IPS-18c (cell line): ENCODE measurements at regions not wholly inside any gene's neighbourhood (a gene's known extent, or its start where the extent isn't known, plus 50 kb on each side); places are given as distances from the start of the nearest gene placed in this dataset.

Experiments
- H3K4me3 ChIP-seq: 2 replicates; pipeline ENCODE4 v1.7.0; 2013; ENCODE audit warnings: low read depth, mild to moderate bottlenecking, low read length, moderate library complexity; ENCODE audit not compliant: insufficient read depth
- H3K9me3 ChIP-seq: one replicate; pipeline ENCODE4 v1.6.1; 2013; ENCODE audit warnings: mild to moderate bottlenecking, low read length, moderate library complexity; ENCODE audit not compliant: control insufficient read depth, insufficient read depth

GRCh38 chr18:25764777-25765176, 325.6 kb downstream of the SS18 start:
- H3K9me3 ChIP-seq, result peaks cover 3% of the 10 kb centered on the region

GRCh38 chr18:25759111-25759510, 331.3 kb downstream of the SS18 start:
- H3K4me3 ChIP-seq, result no peak overlapping the region
- no peaks in the 10 kb centered on the region for H3K9me3 ChIP-seq

More at GRCh38 chr18:25764777-25765176, 325.6 kb downstream of the SS18 start:
- H3K4me3 ChIP-seq, result no peak overlapping the region

- Histone ChIP-seq H3K9me3 (no peaks in the 10 kb centered on the region), H3K4me3 (no peak overlapping the region)
Observed at GRCh38 chr18:25743646-25744151, 346.7 kb downstream of the SS18 start.

- Histone ChIP-seq H3K4me3 (no peak overlapping the region), H3K9me3 (no peaks in the 10 kb centered on the region)
Observed at GRCh38 chr18:25739376-25739775, 351.0 kb downstream of the SS18 start.

- Histone ChIP-seq H3K9me3 (no peaks in the 10 kb centered on the region), H3K4me3 (no peak overlapping the region)
Observed at GRCh38 chr18:25737710-25738311, 352.6 kb downstream of the SS18 start.

- Histone ChIP-seq H3K9me3 (no peaks in the 10 kb centered on the region), H3K4me3 (no peak overlapping the region)
Observed at GRCh38 chr18:25736516-25736915, 353.9 kb downstream of the SS18 start.

GRCh38 chr18:25735459-25735858, 355.0 kb downstream of the SS18 start:
- Histone ChIP-seq H3K4me3 (no peak overlapping the region), H3K9me3 (no peaks in the 10 kb centered on the region)

- Histone ChIP-seq H3K4me3 (no peak overlapping the region), H3K9me3 (no peaks in the 10 kb centered on the region)
Observed at GRCh38 chr18:25734336-25734735, 356.1 kb downstream of the SS18 start.

- H3K4me3 ChIP-seq, result no peak overlapping the region
- H3K9me3 ChIP-seq, result no peaks in the 10 kb centered on the region
Observed at GRCh38 chr18:25732862-25733261, 357.6 kb downstream of the SS18 start.

GRCh38 chr18:25729072-25729471, 361.3 kb downstream of the SS18 start:
- H3K9me3 ChIP-seq, result no peaks in the 10 kb centered on the region
- no peak overlapping the region for H3K4me3 ChIP-seq

- peaks cover 2% of the 10 kb centered on the region for H3K9me3 ChIP-seq
Observed at GRCh38 chr18:25727281-25727985, 363.0 kb downstream of the SS18 start.

GRCh38 chr18:25726298-25726697, 364.1 kb downstream of the SS18 start:
- peaks cover 2% of the 10 kb centered on the region for H3K9me3 ChIP-seq

More at GRCh38 chr18:25727281-25727985, 363.0 kb downstream of the SS18 start:
- H3K4me3 ChIP-seq, result no peak overlapping the region

GRCh38 chr18:25725501-25725900, 364.9 kb downstream of the SS18 start:
- H3K9me3 ChIP-seq, result peaks cover 2% of the 10 kb centered on the region
- no peak overlapping the region for H3K4me3 ChIP-seq

More at GRCh38 chr18:25726298-25726697, 364.1 kb downstream of the SS18 start:
- no peak overlapping the region for H3K4me3 ChIP-seq

- no peak overlapping the region for H3K4me3 ChIP-seq
- peaks cover 2% of the 10 kb centered on the region for H3K9me3 ChIP-seq
Observed at GRCh38 chr18:25724997-25725396, 365.4 kb downstream of the SS18 start.

GRCh38 chr18:25724121-25724520, 366.3 kb downstream of the SS18 start:
- no peak overlapping the region for H3K4me3 ChIP-seq
- H3K9me3 ChIP-seq, result peaks cover 2% of the 10 kb centered on the region

GRCh38 chr18:25713103-25713502, 361.1 kb upstream of the ZNF521 start:
- H3K9me3 ChIP-seq, result peaks cover 10% of the 10 kb centered on the region
- no peak overlapping the region for H3K4me3 ChIP-seq

- Histone ChIP-seq H3K9me3 (peaks cover 6% of the 10 kb centered on the region), H3K4me3 (no peak overlapping the region)
Observed at GRCh38 chr18:25710981-25711380, 359.0 kb upstream of the ZNF521 start.

- no peaks in the 10 kb centered on the region for H3K9me3 ChIP-seq
Observed at GRCh38 chr18:25705650-25706049, 353.7 kb upstream of the ZNF521 start.

More at GRCh38 chr18:25705650-25706049, 353.7 kb upstream of the ZNF521 start:
- no peak overlapping the region for H3K4me3 ChIP-seq
